Astrocyte (in vitro differentiated cells and primary cell): ENCODE measurements at regions not wholly inside any gene's neighbourhood (a gene's known extent, or its start where the extent isn't known, plus 50 kb on each side); places are given as distances from the start of the nearest gene placed in this dataset.

ENCODE experiments used
- CTCF ChIP-seq: IDR thresholded peaks from 2 replicates; pipeline ENCODE4 v1.5.1; 2011; ENCODE audit warnings: low read depth, mild to moderate bottlenecking, inconsistent platforms, low read length, moderate library complexity; ENCODE audit not compliant: insufficient read depth
- EZH2 ChIP-seq: IDR thresholded peaks from 2 replicates; pipeline ENCODE4 v1.6.1; 2012; ENCODE audit warnings: mild to moderate bottlenecking, low read length, inconsistent platforms; ENCODE audit not compliant: insufficient read depth

- TF ChIP-seq EZH2 (no peak), CTCF (no peak)
Observed at GRCh38 chr10:78933828-78934531, 134.8 kb upstream of the ZMIZ1 start.
